Superior temporal gyrus (tissue), 1 donor: ENCODE measurements at regions not wholly inside any gene's neighbourhood (a gene's known extent, or its start where the extent isn't known, plus 50 kb on each side); places are given as distances from the start of the nearest gene placed in this dataset.

Experiments used
- DNase-seq: peaks from one replicate; pipeline ENCODE4 v3.0.0-alpha.2; 2016; ENCODE audit errors: extremely low spot score

GRCh38 chr2:129929321-129930290 is 49.9 kb upstream of the RAB6C start:
- peak; percentile 93 for DNase-seq
